T-helper 1 cell (primary cell): ENCODE measurements at regions not wholly inside any gene's neighbourhood (a gene's known extent, or its start where the extent isn't known, plus 50 kb on each side); places are given as distances from the start of the nearest gene placed in this dataset.

Source experiments
- DNase-seq, 5 donors: peaks; one replicate each; pipeline ENCODE4 v3.0.0-alpha.2; 2012 to 2020

GRCh38 chr1:82520611-82521010 lies 719.9 kb downstream of the ADGRL2 start:
- no peak for DNase-seq

DNA sequence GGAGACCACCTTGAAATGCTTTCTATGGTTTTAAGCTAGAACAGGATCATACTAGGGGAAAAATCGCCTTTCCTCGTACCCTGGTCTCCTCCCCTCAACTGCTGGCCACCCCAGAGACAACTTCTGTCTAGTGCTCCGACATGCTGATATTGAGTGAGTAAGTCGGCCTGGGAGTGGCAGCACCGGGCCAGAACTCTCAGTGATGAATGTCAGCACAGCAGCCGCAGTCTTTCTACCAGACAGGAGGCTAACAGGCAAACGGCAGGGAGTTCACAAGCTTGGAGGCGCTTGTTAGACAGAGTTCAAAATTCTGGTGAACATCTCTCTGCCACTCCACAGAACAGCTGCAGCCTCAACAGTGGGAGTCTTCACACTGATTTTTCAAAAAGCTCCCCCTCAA lies 716.9 kb downstream of the ADGRL2 start:
- no peak for DNase-seq

DNA sequence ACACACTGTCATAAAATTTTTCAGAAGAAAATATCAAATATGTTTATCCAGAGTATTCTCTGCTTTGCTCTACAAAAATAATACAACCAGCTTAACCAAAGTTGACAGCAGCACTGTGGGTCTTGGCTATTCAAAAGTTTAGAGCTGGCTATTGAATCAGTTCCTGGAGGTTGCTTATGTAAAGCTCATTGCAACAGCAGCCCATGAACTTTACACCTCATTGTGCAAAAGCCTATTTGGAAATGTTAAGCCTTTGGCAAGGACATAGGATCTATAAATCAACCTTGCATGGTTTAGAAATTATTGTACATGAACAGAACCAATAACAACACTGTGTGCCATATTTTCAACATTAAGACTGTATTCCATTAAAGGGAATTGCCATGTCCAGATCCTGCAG lies 714.9 kb downstream of the ADGRL2 start:
- DNase-seq: no peak

DNA sequence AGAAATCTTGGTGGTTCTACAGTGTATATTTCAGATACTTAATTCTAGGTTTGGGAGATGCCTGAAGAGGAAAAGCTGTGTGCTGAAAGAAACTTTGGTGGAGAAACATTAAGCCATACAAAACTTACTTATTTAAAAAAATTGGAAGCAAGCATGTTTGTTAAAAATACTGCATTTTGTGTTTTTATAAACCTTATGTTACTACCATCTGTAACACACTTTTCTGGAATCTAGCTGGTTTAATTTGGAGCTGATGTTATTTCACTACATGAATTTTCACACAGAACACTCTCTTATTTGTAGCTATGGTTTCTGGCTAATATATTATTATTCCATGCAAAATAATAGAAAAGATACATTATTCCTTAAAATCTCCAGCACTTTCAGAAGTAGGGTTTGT lies 710.7 kb downstream of the ADGRL2 start:
- DNase-seq: no peak

GRCh38 chr1:82510431-82510830 lies 709.7 kb downstream of the ADGRL2 start:
- DNase-seq: no peak

GRCh38 chr1:82507011-82507410 lies 706.3 kb downstream of the ADGRL2 start:
- no peak for DNase-seq

DNA sequence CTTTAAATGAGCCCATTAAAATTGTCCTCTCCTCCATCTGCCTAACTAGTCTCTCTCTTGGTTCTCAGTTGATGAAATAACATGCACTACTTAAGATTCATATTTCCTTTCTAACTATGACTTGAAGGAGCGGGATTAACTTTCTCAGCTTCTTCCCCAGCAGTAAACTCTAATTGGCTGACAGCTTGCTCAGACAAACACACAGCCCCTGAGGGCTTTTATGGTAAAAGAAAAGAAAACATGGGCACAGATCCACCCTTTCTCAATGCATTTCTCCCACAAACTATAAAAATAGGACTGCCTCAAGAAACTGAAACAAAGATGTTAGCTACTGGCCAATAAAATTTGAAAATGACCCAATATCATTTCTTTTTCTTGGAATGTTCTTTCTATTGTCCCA lies 703.1 kb downstream of the ADGRL2 start:
- DNase-seq: no peak

DNA sequence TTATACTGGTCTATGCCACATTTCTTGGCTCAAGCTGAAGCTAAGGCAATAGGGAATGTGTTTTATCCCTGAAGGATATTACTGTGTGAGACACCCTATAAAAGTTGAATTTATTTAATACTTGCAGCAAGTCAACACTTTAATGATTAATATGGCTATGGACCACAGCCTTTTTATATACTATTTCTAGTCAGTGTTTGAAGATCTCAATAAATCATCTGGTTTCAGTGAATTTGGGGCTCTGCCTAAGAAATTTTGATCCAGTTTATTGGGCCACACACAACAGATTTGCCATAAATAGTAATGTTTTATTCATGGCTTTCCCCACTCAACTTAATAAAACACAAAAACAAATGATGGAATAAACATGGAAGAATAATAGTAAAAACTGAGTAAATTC lies 698.3 kb downstream of the ADGRL2 start:
- DNase-seq: no peak

- DNase-seq: no peak
These were observed 693.4 kb downstream of the ADGRL2 start for GRCh38 chr1:82494117-82494516.

DNA sequence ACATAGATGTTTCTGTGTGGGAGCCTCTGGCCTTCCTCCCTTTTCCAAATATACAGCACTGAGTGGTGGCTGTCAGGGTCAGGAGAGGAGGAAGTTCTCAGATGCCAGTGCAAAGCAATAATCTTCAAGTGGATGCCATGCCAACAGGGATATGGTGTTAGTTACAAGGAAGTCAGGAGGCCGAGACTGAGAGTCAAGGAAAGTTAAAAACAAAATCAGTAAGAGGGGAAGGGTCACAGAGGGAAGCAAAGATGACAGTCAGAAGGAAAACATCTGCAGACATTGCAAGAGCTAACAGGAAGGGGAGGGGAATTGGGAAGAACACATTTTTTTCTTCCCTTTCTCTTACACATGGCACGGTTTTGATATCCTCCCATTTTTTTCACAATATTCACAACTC lies 691.4 kb downstream of the ADGRL2 start:
- no peak for DNase-seq

- DNase-seq: no peak
These were observed 690.7 kb downstream of the ADGRL2 start for GRCh38 chr1:82491301-82492048.

DNA sequence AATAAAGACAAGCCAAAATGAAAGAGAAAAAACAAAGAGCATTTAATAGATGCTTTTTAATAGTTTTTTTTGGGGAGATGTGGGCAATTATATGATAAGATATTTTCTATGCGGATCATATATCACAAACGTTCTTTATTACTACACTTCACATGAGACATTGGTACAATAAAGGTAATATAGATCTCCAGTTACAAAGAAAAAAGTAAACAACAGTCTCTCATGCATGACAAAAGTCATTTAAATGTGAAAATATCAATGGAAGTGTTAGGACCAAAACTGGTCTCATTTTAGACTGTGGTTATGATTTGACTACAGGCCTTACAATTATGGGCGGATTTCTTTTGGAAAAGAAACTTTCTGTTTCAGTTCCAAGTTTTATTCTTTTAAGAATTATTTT lies 687.0 kb downstream of the ADGRL2 start:
- no peak for DNase-seq

DNA sequence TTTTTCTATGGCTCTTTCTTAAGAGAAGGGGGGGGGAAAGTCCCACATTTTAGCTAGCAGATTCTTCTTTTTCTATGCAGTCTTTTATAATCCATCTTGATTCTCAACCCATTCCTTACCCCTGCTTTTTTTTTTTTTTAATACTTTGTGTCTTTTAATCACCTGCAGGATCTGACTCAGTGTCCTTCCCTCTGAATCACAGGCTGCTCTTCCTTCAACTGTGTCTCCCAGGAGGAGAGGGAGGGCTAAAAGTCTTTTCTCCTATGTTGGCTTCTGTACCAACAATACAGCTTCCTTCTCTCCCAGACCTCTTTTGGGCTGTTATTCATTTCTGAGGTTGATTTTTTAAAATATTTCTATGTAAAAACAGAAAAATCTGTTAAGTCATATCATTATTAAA lies 686.2 kb downstream of the ADGRL2 start:
- no peak for DNase-seq

GRCh38 chr1:82486468-82486867 lies 685.7 kb downstream of the ADGRL2 start:
- no peak for DNase-seq

DNA sequence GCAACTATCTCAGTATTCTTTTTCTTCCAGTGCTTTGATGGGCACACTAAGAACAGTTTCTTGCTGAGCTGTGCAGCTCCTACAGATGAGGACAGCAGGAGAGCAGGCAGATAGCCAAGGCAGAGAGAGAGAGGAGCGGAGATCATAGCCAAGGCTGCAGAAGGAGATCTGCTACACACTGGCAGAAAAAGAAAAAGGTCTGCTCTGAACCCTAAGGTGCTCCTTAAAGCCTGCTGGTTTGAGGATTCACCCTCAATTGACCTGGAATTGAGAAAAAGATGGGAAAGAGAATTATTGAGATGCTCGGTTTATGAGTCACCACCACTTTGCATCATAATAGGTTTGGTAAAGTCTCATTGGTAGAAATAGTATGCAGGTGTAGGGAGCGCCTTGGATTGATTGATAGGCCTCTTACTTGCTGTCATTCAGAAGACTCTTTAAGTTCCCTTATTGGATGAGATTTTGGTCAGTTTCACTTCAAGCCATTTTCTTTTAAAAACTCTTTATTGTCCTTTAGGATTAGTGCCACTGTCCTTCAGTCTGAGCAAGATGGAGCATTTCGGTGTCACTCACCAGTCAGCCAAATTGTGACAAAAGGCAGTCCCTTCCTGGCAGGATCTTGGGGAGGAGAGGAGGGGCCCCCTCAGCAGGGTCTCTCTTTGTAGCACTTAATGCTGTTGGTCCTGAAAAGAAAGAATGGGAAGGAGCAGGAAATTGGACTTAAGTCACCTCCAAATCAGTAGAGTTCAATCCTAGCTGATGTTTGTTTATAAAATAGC lies 685.0 kb downstream of the ADGRL2 start:
- DNase-seq: no peak

GRCh38 chr1:82483146-82483545 lies 682.4 kb downstream of the ADGRL2 start:
- no peak for DNase-seq

- DNase-seq: no peak
These were observed 678.2 kb downstream of the ADGRL2 start for GRCh38 chr1:82478916-82479315.

DNA sequence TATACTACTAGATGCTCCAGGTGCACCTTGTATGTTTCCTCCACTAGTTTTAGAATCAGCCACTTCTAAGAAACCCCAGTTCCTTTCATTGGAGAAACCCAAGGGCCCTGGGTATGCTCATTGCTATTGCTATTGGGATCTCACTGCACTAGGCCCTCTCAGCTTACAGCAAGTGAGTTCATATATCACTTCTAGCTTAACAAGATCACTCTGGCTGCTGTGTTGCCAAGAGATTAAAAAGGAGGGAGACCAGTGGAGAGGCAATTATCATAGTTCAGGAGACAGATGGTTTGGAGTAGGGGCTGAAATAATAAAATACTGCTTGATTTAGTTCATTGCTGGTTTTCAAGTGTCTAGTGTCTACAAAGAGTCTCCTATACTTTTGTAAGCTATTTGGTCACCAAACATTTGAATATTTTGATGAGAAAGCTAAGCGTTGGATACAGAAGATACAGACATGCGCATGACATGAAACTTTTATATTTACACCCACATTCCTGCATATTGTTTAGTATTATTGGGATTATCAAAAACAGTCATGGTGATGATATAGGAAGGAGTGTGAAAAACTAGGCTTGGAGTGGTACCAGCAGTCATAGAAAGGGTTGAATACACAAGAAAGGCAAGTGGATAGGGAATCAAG lies 671.9 kb downstream of the ADGRL2 start:
- DNase-seq: no peak

- no peak for DNase-seq
These were observed 666.2 kb downstream of the ADGRL2 start for GRCh38 chr1:82466891-82467290.

GRCh38 chr1:82466416-82466815 lies 665.7 kb downstream of the ADGRL2 start:
- no peak for DNase-seq

DNA sequence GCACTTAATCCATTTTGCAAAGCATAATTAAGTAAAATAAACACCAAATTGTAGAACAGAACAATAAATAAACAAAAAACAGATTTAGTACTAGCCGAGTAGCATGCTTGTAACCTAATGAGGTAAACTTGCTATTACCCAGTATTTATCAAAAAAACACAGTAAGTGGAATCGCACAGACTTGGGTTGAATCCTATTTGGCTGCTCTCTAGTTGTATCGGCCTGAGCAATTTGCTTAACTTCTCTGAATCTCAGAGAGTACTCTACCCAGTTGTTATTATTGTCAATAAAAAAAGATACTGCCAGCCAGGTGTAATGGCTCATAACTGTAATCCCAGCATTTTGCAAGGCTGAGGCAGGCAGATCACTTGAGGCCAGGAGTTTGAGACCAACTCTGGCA lies 664.3 kb downstream of the ADGRL2 start:
- no peak for DNase-seq

DNA sequence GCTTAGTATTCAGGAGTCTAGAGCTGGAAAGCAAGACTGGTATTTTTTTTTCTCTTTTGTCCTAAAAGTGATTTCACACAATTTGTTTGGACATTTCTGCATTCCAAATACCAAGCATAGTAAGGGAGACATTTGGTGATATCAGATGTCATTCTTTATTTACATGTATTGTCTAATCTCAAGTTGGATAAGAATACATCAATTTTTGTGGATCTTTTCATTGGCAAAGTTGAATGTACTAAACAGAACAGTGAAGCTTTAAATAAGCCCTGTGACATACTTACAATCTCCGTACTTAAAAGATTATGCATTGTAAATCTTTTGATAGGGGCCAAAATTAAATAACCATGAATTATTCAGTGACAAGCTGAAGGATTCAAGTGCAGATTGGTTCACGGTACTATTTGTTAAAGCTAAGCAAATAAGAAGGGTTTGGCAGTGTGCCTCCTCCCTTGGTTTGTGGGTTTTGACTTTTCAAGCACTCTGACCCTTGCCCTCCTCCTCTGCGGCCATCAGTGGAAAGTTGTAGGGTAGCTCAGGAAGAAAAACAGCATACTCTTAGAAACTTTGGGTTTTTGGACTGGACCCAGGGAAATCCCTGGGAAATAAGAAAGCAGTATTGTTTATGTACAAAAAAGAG lies 663.7 kb downstream of the ADGRL2 start:
- DNase-seq: no peak

GRCh38 chr1:82463951-82464350 lies 663.2 kb downstream of the ADGRL2 start:
- DNase-seq: no peak
